LNCAP (cell line): ENCODE measurements at regions not wholly inside any gene's neighbourhood (a gene's known extent, or its start where the extent isn't known, plus 50 kb on each side); places are given as distances from the start of the nearest gene placed in this dataset.

Source experiments
- CTCF ChIP-seq: fragments of 450-650 bp; IDR thresholded peaks from 2 replicates; pipeline ENCODE4 v1.5.1; 2017; ENCODE audit warnings: mild to moderate bottlenecking

DNA sequence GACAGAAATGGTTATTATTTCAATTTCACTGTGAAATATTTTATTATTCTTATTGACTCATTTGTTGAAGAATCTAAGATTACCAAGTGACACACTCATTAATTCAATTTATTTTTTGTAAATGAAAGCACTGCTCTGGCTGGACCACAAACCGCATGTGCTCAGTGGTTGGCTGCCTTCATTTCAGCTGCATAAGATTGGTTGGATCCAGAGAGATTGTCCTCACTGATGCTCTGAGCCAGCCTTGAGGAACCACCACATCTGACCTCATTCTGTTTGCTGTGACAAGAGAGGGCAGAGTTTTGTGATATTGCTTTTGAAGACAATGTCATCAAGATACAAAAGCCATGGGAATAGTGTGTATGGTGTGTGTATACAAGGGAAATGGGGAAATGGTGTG, 192.1 kb downstream of the CYRIA start:
- no peak for TF ChIP-seq CTCF

DNA sequence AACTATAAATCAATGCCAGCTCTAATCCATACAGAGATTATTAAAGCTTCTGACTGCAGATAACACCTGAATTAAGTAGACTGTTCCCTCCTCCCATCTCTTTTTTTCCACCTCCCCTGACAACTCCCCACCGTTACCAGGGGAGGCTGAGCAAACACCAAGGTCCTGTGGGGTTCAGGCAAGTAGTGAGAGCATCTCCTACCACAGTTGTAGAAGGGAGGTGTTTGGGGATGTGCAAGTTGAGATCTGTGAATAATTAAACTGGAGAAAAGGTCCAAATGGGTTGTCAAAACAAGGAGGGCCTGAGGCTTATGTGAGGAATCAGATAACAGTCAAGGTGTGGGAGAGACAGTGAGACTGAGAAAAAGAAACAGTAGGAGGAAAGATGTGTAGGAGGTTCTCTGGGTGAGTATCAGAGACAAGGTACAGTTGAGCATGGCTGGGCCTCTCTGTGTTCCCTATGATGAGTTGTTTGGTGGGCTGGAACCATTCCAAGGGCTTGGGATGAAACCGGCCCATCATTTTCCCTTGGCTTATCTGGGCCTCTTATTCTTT, 194.6 kb downstream of the CYRIA start:
- no peak for TF ChIP-seq CTCF

GRCh38 chr2:16466821-16467151, 198.8 kb downstream of the CYRIA start:
- no peak for TF ChIP-seq CTCF

- no peak for TF ChIP-seq CTCF
These were observed 199.4 kb downstream of the CYRIA start for GRCh38 chr2:16466133-16466820.

DNA sequence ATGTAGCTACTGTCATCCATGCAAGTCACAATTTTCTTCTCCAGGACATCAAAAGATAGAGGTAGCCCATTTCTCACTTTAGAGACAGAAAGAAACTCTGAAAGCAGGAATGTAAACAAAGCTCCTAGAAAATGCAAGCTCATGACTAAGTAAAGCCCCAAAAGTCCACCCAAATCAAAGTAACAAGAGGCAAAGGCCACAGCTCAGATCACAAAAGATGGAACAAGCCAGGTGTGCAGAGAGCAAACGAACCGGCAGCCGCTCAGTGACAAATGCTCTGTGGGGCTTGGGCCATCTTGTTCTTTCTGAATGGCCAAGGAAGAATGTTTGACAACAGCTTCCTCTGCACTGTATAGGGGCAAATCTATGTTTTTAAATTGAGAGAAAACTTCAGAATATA, 201.0 kb downstream of the CYRIA start:
- TF ChIP-seq CTCF = no peak

DNA sequence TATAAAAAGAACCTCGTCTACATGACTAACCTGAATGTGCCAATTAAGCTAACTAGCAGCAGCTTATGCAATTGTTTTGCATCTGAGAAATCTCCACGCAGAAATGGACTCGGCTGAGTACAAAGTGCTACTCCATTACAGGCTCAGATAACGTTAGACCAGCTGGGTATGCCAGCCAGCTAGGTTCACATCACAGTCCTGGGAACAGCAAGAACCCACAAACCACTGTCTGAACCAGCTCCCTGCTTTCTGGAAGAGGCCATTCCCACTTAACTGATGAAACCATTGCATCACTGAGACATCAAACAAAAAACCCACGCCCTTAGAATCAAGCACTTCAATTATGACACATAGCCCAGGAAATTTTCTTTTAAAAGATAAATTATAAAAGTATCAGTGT, 202.7 kb downstream of the CYRIA start:
- TF ChIP-seq CTCF = no peak

DNA sequence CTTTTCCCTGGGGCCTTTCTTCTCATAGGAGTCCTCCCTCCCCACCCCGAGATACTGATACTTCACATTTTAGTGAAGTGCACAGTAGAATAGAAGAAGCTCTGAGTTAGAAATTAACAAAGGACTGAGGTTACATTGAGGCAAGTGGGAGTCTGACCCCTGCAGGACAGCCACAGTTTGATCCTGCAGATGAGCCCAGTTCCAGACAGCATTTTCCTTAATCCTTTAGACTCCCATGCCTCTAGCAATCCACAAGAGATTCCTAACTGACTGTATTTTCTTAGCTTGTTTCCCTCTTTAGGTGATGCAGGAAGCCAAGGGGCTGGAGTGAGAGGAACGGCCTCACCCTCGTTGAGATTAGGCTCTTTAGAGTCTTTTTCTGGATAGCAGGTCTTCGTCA, 204.0 kb downstream of the CYRIA start:
- no peak for TF ChIP-seq CTCF

DNA sequence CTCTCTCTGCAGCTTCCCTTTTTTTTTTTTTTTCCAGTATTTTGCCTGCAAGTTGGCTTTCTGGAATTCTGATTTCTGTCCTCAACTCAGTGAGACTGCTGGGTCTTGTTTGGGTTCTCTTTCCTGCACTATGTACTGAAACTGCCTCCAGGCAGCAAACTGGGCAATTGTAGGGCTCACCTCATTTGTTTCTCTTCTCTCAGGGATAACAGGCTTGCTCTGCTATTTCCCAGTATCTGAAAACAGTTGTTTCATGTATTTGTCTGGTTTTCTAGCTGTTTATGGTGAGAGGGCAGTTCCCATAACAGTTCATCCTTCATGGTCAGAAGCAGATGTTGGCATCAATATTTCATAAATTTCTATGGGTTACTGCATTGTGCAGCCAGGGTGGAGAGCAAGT, 206.0 kb downstream of the CYRIA start:
- no peak for TF ChIP-seq CTCF
